BE2C (cell line): ENCODE measurements at regions not wholly inside any gene's neighbourhood (a gene's known extent, or its start where the extent isn't known, plus 50 kb on each side); places are given as distances from the start of the nearest gene placed in this dataset.

Experiments used
- DNase-seq: peaks from one replicate; pipeline ENCODE4 v3.0.0-alpha.2; 2020
- H3K27me3 ChIP-seq: fragments of 250-450 bp; sonication (Bioruptor Pico); 2 replicates; pipeline ENCODE4 v1.5.1; 2020; ENCODE audit warnings: mild to moderate bottlenecking
- H3K36me3 ChIP-seq: fragments of 250-450 bp; sonication (Bioruptor Pico); 2 replicates; pipeline ENCODE4 v1.5.1; 2020; ENCODE audit warnings: mild to moderate bottlenecking
- H3K4me1 ChIP-seq: fragments of 250-450 bp; sonication (Bioruptor Pico); 2 replicates; pipeline ENCODE4 v1.5.1; 2020
- H3K4me3 ChIP-seq: 2 replicates; pipeline ENCODE4 v1.5.1; 2011; ENCODE audit warnings: low read depth, low read length
- H3K9me3 ChIP-seq: fragments of 250-450 bp; sonication (Bioruptor Pico); 2 replicates; pipeline ENCODE4 v1.5.1; 2020
- TF ChIP-seq, protein P1 (sequence below): IDR thresholded peaks from 2 replicates; pipeline ENCODE4 v1.5.1; 2012; ENCODE audit warnings: mild to moderate bottlenecking, low read depth, low read length

DNA sequence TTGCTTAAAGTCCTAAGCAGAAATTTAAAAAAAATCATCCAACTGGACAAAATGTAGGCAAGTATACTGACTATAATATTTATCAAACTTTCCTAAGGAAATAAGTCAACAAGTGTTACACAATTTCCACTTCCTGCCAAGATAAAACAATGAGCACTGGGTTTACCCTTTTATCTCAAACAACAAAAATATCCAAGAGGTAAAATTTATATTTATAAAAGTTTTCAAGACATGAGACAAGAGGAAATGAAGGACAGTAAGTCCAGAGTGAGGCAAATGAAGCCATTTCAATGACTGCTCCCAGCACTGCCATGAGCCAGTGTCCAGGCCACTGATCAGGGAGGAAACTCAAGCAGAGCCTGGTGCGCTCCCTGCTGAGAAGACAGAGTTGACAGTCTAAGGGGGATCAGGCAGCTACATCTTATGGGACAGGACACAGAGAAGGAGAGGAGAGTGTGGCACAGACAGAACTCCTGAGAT lies 439.4 kb downstream of the RAP2B start:
- Histone ChIP-seq H3K36me3 (no peaks in the 10 kb centered on the region), H3K27me3 (no peaks in the 10 kb centered on the region), H3K4me1 (no peaks in the 10 kb centered on the region), H3K9me3 (no peaks in the 10 kb centered on the region), H3K4me3 (no peak overlapping the region)
- TF ChIP-seq, protein P1, sequence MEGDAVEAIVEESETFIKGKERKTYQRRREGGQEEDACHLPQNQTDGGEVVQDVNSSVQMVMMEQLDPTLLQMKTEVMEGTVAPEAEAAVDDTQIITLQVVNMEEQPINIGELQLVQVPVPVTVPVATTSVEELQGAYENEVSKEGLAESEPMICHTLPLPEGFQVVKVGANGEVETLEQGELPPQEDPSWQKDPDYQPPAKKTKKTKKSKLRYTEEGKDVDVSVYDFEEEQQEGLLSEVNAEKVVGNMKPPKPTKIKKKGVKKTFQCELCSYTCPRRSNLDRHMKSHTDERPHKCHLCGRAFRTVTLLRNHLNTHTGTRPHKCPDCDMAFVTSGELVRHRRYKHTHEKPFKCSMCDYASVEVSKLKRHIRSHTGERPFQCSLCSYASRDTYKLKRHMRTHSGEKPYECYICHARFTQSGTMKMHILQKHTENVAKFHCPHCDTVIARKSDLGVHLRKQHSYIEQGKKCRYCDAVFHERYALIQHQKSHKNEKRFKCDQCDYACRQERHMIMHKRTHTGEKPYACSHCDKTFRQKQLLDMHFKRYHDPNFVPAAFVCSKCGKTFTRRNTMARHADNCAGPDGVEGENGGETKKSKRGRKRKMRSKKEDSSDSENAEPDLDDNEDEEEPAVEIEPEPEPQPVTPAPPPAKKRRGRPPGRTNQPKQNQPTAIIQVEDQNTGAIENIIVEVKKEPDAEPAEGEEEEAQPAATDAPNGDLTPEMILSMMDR: no peak
- DNase-seq: no peak

DNA sequence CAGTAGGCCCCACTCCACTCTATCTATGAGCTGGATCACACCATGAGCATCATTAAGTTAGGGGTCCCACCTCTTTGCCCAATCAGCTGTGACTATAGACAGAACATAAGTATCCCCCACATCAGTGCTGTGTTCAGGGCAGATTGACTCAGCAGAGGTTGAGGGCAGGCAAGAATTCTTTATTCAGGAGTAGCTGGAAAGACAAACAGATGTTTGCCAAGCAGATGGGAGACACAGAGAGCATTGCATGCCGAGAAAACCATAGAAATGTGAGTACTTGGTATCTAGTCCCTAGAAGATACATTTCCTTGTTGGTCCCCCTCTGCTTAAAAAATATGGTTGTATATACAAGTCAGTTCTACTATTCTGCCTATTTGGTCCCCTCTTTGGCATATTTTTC lies 440.8 kb downstream of the RAP2B start:
- Histone ChIP-seq H3K4me3 (no peak overlapping the region), H3K27me3 (no peaks in the 10 kb centered on the region), H3K9me3 (no peaks in the 10 kb centered on the region), H3K4me1 (no peaks in the 10 kb centered on the region), H3K36me3 (no peaks in the 10 kb centered on the region)
- no peak for DNase-seq
- TF ChIP-seq, protein P1: no peak

DNA sequence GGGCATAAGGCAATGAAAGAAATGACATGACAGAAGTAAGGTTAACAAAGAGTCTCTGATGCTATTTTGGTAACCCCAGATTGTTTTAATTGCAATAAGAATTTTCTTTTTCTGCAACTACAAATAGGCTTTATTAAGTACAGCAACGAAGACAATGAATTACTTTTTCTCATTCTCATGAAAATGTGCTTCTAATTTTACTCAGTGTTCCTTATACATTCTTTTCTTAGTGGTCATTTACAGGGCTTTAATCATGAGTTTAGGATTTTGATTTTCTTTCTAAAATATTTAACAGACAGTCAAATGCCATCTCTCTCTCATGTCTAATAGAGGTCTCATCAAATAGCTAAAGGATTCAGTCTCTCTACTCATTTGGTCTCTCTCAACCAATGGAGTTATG lies 452.1 kb downstream of the RAP2B start:
- DNase-seq: no peak
- H3K4me3 ChIP-seq: no peak overlapping the region

DNA sequence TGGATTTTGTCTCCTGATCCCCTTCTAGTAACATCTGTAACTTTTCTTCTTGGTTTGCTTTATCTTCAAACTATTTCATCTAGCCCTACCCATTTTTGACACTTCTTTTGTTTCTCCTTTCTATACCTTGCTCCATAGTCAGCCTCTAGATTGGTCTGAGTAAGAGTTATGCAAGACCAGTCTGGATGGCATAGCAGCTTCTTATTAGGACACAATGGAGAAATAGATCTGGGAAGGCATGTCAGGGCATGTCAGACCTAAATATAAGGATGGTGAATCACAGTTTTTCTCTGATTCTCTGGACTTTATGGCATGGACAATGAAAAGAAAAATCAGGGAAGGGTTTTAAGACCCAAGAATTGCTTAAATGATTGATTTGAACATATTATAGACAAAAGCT lies 452.5 kb downstream of the RAP2B start:
- H3K9me3 ChIP-seq: no peaks in the 10 kb centered on the region
- DNase-seq: no peak
- no peaks in the 10 kb centered on the region for H3K36me3 ChIP-seq
- no peaks in the 10 kb centered on the region for H3K27me3 ChIP-seq
- H3K4me1 ChIP-seq: no peaks in the 10 kb centered on the region
- no peak overlapping the region for H3K4me3 ChIP-seq
- TF ChIP-seq, protein P1: no peak

More for the DNA sequence above, 452.1 kb downstream of the RAP2B start:
- Histone ChIP-seq H3K9me3 (no peaks in the 10 kb centered on the region), H3K27me3 (no peaks in the 10 kb centered on the region), H3K36me3 (no peaks in the 10 kb centered on the region), H3K4me1 (no peaks in the 10 kb centered on the region)
- TF ChIP-seq, protein P1: no peak

DNA sequence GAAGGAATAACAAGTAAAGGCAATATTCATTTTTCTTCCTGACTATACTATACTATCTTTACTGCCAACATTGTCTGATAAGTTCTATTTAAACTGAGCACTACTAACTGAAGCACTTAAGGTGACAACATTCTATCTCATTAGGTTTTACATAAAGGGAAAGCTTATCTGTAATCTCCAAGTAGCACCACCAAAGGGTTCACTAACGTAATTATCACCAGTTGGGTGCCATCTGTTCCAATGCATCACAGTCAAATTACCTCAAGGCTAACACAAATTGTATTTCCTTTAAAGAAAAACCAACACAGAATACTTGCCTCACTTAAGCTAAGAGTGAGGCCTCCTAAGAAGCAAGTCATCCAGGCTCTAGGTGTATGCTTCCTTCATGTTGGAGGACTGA lies 453.8 kb downstream of the RAP2B start:
- no peak for DNase-seq
- no peaks in the 10 kb centered on the region for H3K4me1 ChIP-seq
- TF ChIP-seq, protein P1: no peak
- H3K36me3 ChIP-seq: no peaks in the 10 kb centered on the region
- no peak overlapping the region for H3K4me3 ChIP-seq
- H3K27me3 ChIP-seq: no peaks in the 10 kb centered on the region
- H3K9me3 ChIP-seq: no peaks in the 10 kb centered on the region

DNA sequence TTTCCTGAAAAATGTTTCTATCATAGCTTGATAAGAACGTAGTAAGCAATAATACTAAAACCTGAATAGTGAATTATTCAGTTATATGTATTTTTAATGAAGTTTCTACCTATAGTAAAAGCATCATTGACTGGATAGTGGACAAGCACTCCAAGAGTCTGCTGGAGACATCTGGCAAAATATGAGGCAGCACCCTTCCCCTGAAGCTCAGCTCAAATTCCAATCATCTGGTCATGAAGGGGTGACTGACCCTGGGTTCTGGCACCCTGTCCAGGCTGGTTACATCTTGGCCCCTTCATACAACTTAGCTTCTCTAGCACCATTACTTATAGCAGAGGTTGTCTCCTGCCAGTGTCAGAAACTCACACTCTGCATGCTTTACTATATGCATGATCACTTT lies 455.4 kb downstream of the RAP2B start:
- H3K9me3 ChIP-seq: no peaks in the 10 kb centered on the region
- TF ChIP-seq, protein P1: no peak
- no peaks in the 10 kb centered on the region for H3K4me1 ChIP-seq
- H3K36me3 ChIP-seq: no peaks in the 10 kb centered on the region
- no peaks in the 10 kb centered on the region for H3K27me3 ChIP-seq
- DNase-seq: no peak
- H3K4me3 ChIP-seq: no peak overlapping the region
